Daoy (cell line): ENCODE measurements at regions not wholly inside any gene's neighbourhood (a gene's known extent, or its start where the extent isn't known, plus 50 kb on each side); places are given as distances from the start of the nearest gene placed in this dataset.
A peak's percentile ranks its signal among the peaks of the same experiment; 100 is the strongest.
"Not testable (repeated sequence)": the region's sequence is repeated elsewhere in the genome, so short reads cannot be mapped to it uniquely, and the experiment has no call there.

Source experiments
- DNase-seq: peaks from one replicate; pipeline ENCODE4 v3.0.0-alpha.2; 2015; ENCODE audit warnings: low read depth

- no peak for DNase-seq
These were observed 219.1 kb upstream of the STXBP5 start for GRCh38 chr6:146985111-146985510.

GRCh38 chr6:146985966-146986365 lies 218.3 kb upstream of the STXBP5 start:
- no peak for DNase-seq

GRCh38 chr6:146987938-146988337 lies 216.3 kb upstream of the STXBP5 start:
- not testable (repeated sequence) for DNase-seq

GRCh38 chr6:146989860-146990259 lies 214.4 kb upstream of the STXBP5 start:
- DNase-seq, result no peak

GRCh38 chr6:146990284-146990683 lies 213.9 kb upstream of the STXBP5 start:
- peak; percentile 33 for DNase-seq

- peak; percentile 44 for DNase-seq
These were observed 213.1 kb upstream of the STXBP5 start for GRCh38 chr6:146990821-146991798.

GRCh38 chr6:146997062-146997461 lies 207.2 kb upstream of the STXBP5 start:
- peak; percentile 74 for DNase-seq

- no peak for DNase-seq
These were observed 204.5 kb upstream of the STXBP5 start for GRCh38 chr6:146999766-147000165.

GRCh38 chr6:147000545-147001488 lies 203.4 kb upstream of the STXBP5 start:
- DNase-seq, result peak; percentile 56

GRCh38 chr6:147001621-147002020 lies 202.6 kb upstream of the STXBP5 start:
- no peak for DNase-seq

- no peak for DNase-seq
These were observed 201.0 kb upstream of the STXBP5 start for GRCh38 chr6:147003186-147003585.

GRCh38 chr6:147005499-147005898 lies 198.7 kb upstream of the STXBP5 start:
- no peak for DNase-seq

GRCh38 chr6:147007441-147007840 lies 196.8 kb upstream of the STXBP5 start:
- no peak for DNase-seq

GRCh38 chr6:147009358-147009757 lies 194.9 kb upstream of the STXBP5 start:
- no peak for DNase-seq

GRCh38 chr6:147015674-147016073 lies 188.5 kb upstream of the STXBP5 start:
- no peak for DNase-seq

- DNase-seq, result no peak
These were observed 187.8 kb upstream of the STXBP5 start for GRCh38 chr6:147016440-147016839.

GRCh38 chr6:147017153-147017552 lies 187.1 kb upstream of the STXBP5 start:
- DNase-seq, result no peak

GRCh38 chr6:147019001-147019400 lies 185.2 kb upstream of the STXBP5 start:
- no peak for DNase-seq

GRCh38 chr6:147022041-147022440 lies 182.2 kb upstream of the STXBP5 start:
- DNase-seq, result peak; percentile 40

- DNase-seq, result no peak
These were observed 181.1 kb upstream of the STXBP5 start for GRCh38 chr6:147023148-147023547.

GRCh38 chr6:147023581-147023980 lies 180.6 kb upstream of the STXBP5 start:
- no peak for DNase-seq

GRCh38 chr6:147029923-147030322 lies 174.3 kb upstream of the STXBP5 start:
- DNase-seq, result no peak
